ENCODE measurements at regions not wholly inside any gene's neighbourhood (a gene's known extent, or its start where the extent isn't known, plus 50 kb on each side); places are given as distances from the start of the nearest gene placed in this dataset.

DNA sequence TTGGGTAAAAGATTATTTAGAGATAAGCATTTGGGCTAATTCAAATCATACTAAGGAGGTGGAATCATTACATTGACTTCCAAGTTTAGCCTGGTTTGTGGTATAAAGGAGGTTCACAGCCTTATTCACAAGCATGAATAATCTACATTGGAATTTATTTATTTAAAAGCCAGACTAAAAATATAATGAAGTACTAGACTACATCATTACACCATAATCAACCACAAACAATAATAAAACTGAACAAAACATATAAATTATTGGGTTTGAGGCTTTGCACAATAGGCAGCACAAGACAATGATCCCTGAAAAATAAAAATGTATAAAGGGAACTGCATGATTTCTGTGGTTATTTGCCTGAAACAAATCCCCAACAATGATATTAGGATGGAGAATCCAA, 314.0 kb downstream of the GBA3 start:
- Histone ChIP-seq H2AFZ (ENCODE audit: low read length) (no peak overlapping the region), H3K4me1 (ENCODE audit: insufficient read depth, low read length, poor library complexity, severe bottlenecking) (no peaks in the 10 kb centered on the region), H3K9me2 (replicated peaks; ENCODE audit: low read depth, low read length) (no peaks in the 10 kb centered on the region; the same call in 1 of the 2 replicates), H3K36me3 (ENCODE audit: insufficient read depth, low read length) (no peaks in the 10 kb centered on the region), H3F3A (ENCODE audit: low read depth) (no peaks in the 10 kb centered on the region), H3K4me3 (ENCODE audit: low read length, poor library complexity, severe bottlenecking) (no peak overlapping the region), H3K4me2 (ENCODE audit: low read depth, low read length, poor library complexity, severe bottlenecking) (no peak overlapping the region), H3K79me2 (ENCODE audit: insufficient read depth, low read length) (no peaks in the 10 kb centered on the region), H3K27me3 (ENCODE audit: insufficient read depth, low read length, poor library complexity, severe bottlenecking) (no peaks in the 10 kb centered on the region), H3K9ac (ENCODE audit: low read depth, low read length, poor library complexity, severe bottlenecking) (no peak overlapping the region), H3K9me3 (ENCODE audit: insufficient read depth, low read depth, low read length) (no peaks in the 10 kb centered on the region), H4K20me1 (ENCODE audit: insufficient read depth, low read length, poor library complexity, severe bottlenecking) (no peaks in the 10 kb centered on the region)
- TF ChIP-seq, protein P1, sequence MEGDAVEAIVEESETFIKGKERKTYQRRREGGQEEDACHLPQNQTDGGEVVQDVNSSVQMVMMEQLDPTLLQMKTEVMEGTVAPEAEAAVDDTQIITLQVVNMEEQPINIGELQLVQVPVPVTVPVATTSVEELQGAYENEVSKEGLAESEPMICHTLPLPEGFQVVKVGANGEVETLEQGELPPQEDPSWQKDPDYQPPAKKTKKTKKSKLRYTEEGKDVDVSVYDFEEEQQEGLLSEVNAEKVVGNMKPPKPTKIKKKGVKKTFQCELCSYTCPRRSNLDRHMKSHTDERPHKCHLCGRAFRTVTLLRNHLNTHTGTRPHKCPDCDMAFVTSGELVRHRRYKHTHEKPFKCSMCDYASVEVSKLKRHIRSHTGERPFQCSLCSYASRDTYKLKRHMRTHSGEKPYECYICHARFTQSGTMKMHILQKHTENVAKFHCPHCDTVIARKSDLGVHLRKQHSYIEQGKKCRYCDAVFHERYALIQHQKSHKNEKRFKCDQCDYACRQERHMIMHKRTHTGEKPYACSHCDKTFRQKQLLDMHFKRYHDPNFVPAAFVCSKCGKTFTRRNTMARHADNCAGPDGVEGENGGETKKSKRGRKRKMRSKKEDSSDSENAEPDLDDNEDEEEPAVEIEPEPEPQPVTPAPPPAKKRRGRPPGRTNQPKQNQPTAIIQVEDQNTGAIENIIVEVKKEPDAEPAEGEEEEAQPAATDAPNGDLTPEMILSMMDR (conservative IDR thresholded peaks at IDR 0.05; ENCODE audit: low read length), result no peak
- TF ChIP-seq EZH2phosphoT487 (IDR thresholded peaks at IDR 0.05; ENCODE audit: borderline replicate concordance), result no peak

DNA sequence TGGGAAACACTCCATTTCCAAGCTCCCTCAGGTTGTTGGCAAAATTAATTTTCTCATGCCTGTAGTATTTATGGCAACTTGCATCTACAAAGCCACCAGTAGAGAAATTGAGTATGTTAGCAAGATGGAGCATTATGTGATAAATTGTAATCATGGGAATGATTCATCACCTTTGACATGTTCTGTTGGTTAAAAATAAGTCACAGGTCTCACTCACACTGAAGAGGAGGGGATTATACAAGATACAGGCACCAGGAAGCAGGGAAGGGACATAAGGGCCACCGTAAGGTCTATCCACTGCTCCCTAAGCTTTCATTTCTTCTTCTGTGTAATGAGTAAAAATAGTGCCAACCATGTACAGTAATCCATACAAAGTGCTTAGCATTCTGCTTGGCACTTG, 313.0 kb downstream of the GBA3 start:
- Histone ChIP-seq H3F3A (ENCODE audit: low read depth) (no peaks in the 10 kb centered on the region), H3K9ac (ENCODE audit: low read depth, low read length, poor library complexity, severe bottlenecking) (no peak overlapping the region), H3K9me2 (replicated peaks; ENCODE audit: low read depth, low read length) (no peaks in the 10 kb centered on the region; the same call in 1 of the 2 replicates), H2AFZ (ENCODE audit: low read length) (no peak overlapping the region), H3K9me3 (ENCODE audit: insufficient read depth, low read depth, low read length) (no peaks in the 10 kb centered on the region), H3K27me3 (ENCODE audit: insufficient read depth, low read length, poor library complexity, severe bottlenecking) (no peaks in the 10 kb centered on the region), H3K4me2 (ENCODE audit: low read depth, low read length, poor library complexity, severe bottlenecking) (no peak overlapping the region), H4K20me1 (ENCODE audit: insufficient read depth, low read length, poor library complexity, severe bottlenecking) (no peaks in the 10 kb centered on the region), H3K4me1 (ENCODE audit: insufficient read depth, low read length, poor library complexity, severe bottlenecking) (no peaks in the 10 kb centered on the region), H3K36me3 (ENCODE audit: insufficient read depth, low read length) (no peaks in the 10 kb centered on the region), H3K4me3 (ENCODE audit: low read length, poor library complexity, severe bottlenecking) (no peak overlapping the region), H3K79me2 (ENCODE audit: insufficient read depth, low read length) (no peaks in the 10 kb centered on the region)
- TF ChIP-seq, protein P1 (conservative IDR thresholded peaks at IDR 0.05; ENCODE audit: low read length), result no peak
- TF ChIP-seq EZH2phosphoT487 (IDR thresholded peaks at IDR 0.05; ENCODE audit: borderline replicate concordance), result no peak

DNA sequence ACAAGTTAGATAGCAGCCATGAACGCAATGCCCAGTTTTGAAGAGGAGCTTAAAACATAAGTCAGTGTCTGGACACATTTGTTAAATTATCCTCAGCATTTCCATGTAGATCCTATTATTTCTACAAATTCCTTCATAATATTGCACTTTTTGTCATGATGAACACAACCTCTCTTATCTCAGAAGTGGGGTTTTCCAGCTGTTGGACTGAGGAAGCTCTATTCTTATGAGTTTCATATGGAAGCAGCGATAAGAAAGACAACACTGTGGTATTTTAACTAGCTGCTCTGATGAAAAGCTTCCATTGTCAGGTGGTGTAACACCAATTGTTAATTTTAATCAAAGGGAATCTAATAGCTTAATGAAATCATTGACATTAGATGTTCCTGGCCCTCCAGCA, 308.7 kb downstream of the GBA3 start:
- H3K4me2 ChIP-seq (ENCODE audit: low read depth, low read length, poor library complexity, severe bottlenecking), result no peak overlapping the region
- H3K4me3 ChIP-seq (ENCODE audit: low read length, poor library complexity, severe bottlenecking), result no peak overlapping the region
- no peak for TF ChIP-seq EZH2phosphoT487 (IDR thresholded peaks at IDR 0.05; ENCODE audit: borderline replicate concordance)
- TF ChIP-seq, protein P1 (conservative IDR thresholded peaks at IDR 0.05; ENCODE audit: low read length), result no peak

More for the DNA sequence above, 308.7 kb downstream of the GBA3 start:
- no peaks in the 10 kb centered on the region for H3K27me3 ChIP-seq (ENCODE audit: insufficient read depth, low read length, poor library complexity, severe bottlenecking)
- H2AFZ ChIP-seq (ENCODE audit: low read length), result no peak overlapping the region
- no peaks in the 10 kb centered on the region for H3K36me3 ChIP-seq (ENCODE audit: insufficient read depth, low read length)
- no peaks in the 10 kb centered on the region for H3K9me3 ChIP-seq (ENCODE audit: insufficient read depth, low read depth, low read length)
- H3K4me1 ChIP-seq (ENCODE audit: insufficient read depth, low read length, poor library complexity, severe bottlenecking), result no peaks in the 10 kb centered on the region
- no peaks in the 10 kb centered on the region for H4K20me1 ChIP-seq (ENCODE audit: insufficient read depth, low read length, poor library complexity, severe bottlenecking)
- H3K9ac ChIP-seq (ENCODE audit: low read depth, low read length, poor library complexity, severe bottlenecking), result no peak overlapping the region
- no peaks in the 10 kb centered on the region for H3F3A ChIP-seq (ENCODE audit: low read depth)
- no peaks in the 10 kb centered on the region; the same call in 1 of the 2 replicates for H3K9me2 ChIP-seq (replicated peaks; ENCODE audit: low read depth, low read length)
- H3K79me2 ChIP-seq (ENCODE audit: insufficient read depth, low read length), result no peaks in the 10 kb centered on the region
